SK-N-SH (cell line): ENCODE measurements at regions not wholly inside any gene's neighbourhood (a gene's known extent, or its start where the extent isn't known, plus 50 kb on each side); places are given as distances from the start of the nearest gene placed in this dataset.

ENCODE experiments used
- CTCF ChIA-PET: fragments of 300-600, 350-600 bp; formaldehyde crosslinking; extraction: SDS; loops from one replicate; lab custom pipeline; 2021; lab: Yijun Ruan, JAX
- POLR2A ChIA-PET: fragments of 350-600 bp; sonication (Branson Sonifier 250); formaldehyde crosslinking; extraction: SDS; loops from one replicate; lab custom pipeline; 2020; ENCODE audit warnings: antibody characterized with exemption, inconsistent platforms; lab: Yijun Ruan, JAX
- DNase-seq: peaks from one replicate; pipeline ENCODE4 v3.0.0; 2012
- H2AFZ ChIP-seq: fragments of 200-600 bp; sonication (generic); 2 replicates; pipeline ENCODE4 v1.8.1; 2016; ENCODE audit warnings: antibody characterized with exemption, mild to moderate bottlenecking, low read depth
- H3F3A ChIP-seq: fragments of 200-600 bp; sonication (generic); replicated peaks from 2 replicates; pipeline ENCODE3; 2016; ENCODE audit warnings: antibody characterized with exemption, mild to moderate bottlenecking; ENCODE audit not compliant: insufficient read depth
- H3K27ac ChIP-seq, 2 experiments: fragments of 200-500 bp in 1 of 2; fragments of 200-600 bp in 1 of 2; sonication (Bioruptor generic) in 1 of 2; sonication (generic), shearing (Covaris generic) in 1 of 2; 2 replicates each; pipeline versions ENCODE4 v1.5.1 to v1.6.1; 2014 to 2016; ENCODE audit warnings: low read depth in 2 of 2, inconsistent platforms in 1 of 2, low read length in 1 of 2, mild to moderate bottlenecking in 1 of 2, mixed read lengths in 1 of 2
- H3K27me3 ChIP-seq: fragments of 200-600 bp; sonication (generic), shearing (Covaris generic); 2 replicates; pipeline ENCODE4 v1.6.1; 2016; ENCODE audit warnings: mixed run types; ENCODE audit not compliant: insufficient read depth
- H3K36me3 ChIP-seq, 2 experiments: fragments of 200-500 bp in 1 of 2; fragments of 200-600 bp in 1 of 2; sonication (Bioruptor generic) in 1 of 2; sonication (generic) in 1 of 2; replicated peaks in 1 of 2; 2 replicates each; pipeline versions ENCODE3 to v1.5.1; 2014 to 2016; ENCODE audit warnings: low read length in 1 of 2, mild to moderate bottlenecking in 1 of 2; ENCODE audit not compliant: insufficient read depth in 2 of 2, control insufficient read depth in 1 of 2
- H3K4me1 ChIP-seq, 2 experiments: fragments of 200-500 bp in 1 of 2; fragments of 200-600 bp in 1 of 2; sonication (Bioruptor generic) in 1 of 2; sonication (generic), shearing (Covaris generic) in 1 of 2; 2 replicates each; pipeline versions ENCODE4 v1.5.1 to v1.6.1; 2014 to 2016; ENCODE audit warnings: low read depth in 1 of 2, low read length in 1 of 2, mixed run types in 1 of 2; ENCODE audit not compliant: insufficient read depth in 2 of 2, control insufficient read depth in 1 of 2
- H3K4me2 ChIP-seq: fragments of 200-600 bp; sonication (generic), shearing (Covaris generic); 2 replicates; pipeline ENCODE4 v1.6.1; 2017; ENCODE audit warnings: mixed run types
- H3K4me3 ChIP-seq, 2 experiments: fragments of 200-500 bp in 1 of 2; fragments of 200-600 bp in 1 of 2; sonication (Bioruptor generic) in 1 of 2; sonication (generic), shearing (Covaris generic) in 1 of 2; 2 replicates each; pipeline versions ENCODE4 v1.5.1 to v1.8.1; 2014 to 2016; ENCODE audit warnings: low read depth in 2 of 2, inconsistent platforms in 1 of 2, low read length in 1 of 2, mild to moderate bottlenecking in 1 of 2, mixed read lengths in 1 of 2, moderate library complexity in 1 of 2
- H3K79me2 ChIP-seq: fragments of 200-600 bp; sonication (generic); 2 replicates; pipeline ENCODE4 v1.8.1; 2017; ENCODE audit warnings: mild to moderate bottlenecking; ENCODE audit not compliant: insufficient read depth
- H3K9ac ChIP-seq: fragments of 200-600 bp; sonication (generic); 2 replicates; pipeline ENCODE4 v1.6.1; 2017; ENCODE audit warnings: mixed run types
- H3K9me2 ChIP-seq: fragments of 200-600 bp; sonication (generic); 2 replicates; pipeline ENCODE4 v1.6.1; 2017; ENCODE audit warnings: mixed run types
- H3K9me3 ChIP-seq: fragments of 200-600 bp; sonication (generic); 2 replicates; pipeline ENCODE4 v1.6.1; 2017; ENCODE audit warnings: mixed run types, mild to moderate bottlenecking, moderate library complexity
- H4K20me1 ChIP-seq: fragments of 200-600 bp; sonication (generic); 2 replicates; pipeline ENCODE4 v1.6.1; 2017; ENCODE audit warnings: mild to moderate bottlenecking, mixed run types; ENCODE audit not compliant: insufficient read depth
- FOXJ3 ChIP-seq: sonication (generic); formaldehyde crosslinking; IDR thresholded peaks from 2 replicates; pipeline ENCODE4 v1.5.1; 2020; ENCODE audit warnings: mild to moderate bottlenecking, missing genetic modification reagents
- FOXM1 ChIP-seq: IDR thresholded peaks from 2 replicates; pipeline ENCODE4 v1.4.0; 2012; ENCODE audit warnings: low read depth, mild to moderate bottlenecking
- GABPA ChIP-seq: IDR thresholded peaks from 2 replicates; pipeline ENCODE4 v1.4.0; 2012; ENCODE audit warnings: low read depth, mild to moderate bottlenecking
- JUND ChIP-seq: IDR thresholded peaks from 2 replicates; pipeline ENCODE4 v1.4.0; 2012
- MAX ChIP-seq: IDR thresholded peaks from 2 replicates; pipeline ENCODE4 v1.4.0; 2012; ENCODE audit warnings: low read depth
- RAD21 ChIP-seq: IDR thresholded peaks from 2 replicates; pipeline ENCODE4 v1.6.1; 2012; ENCODE audit warnings: mild to moderate bottlenecking, low read length
- RCOR1 ChIP-seq: fragments of 150-350 bp; IDR thresholded peaks from 2 replicates; pipeline ENCODE4 v1.6.1; 2017; ENCODE audit warnings: antibody characterized with exemption, low read length
- TAF1 ChIP-seq: IDR thresholded peaks from 2 replicates; pipeline ENCODE4 v1.6.1; 2012; ENCODE audit warnings: low read depth, mild to moderate bottlenecking, low read length, moderate library complexity, borderline replicate concordance
- USF1 ChIP-seq: IDR thresholded peaks from 2 replicates; pipeline ENCODE4 v1.4.0; 2012; ENCODE audit warnings: low read depth, borderline replicate concordance
- YY1 ChIP-seq: IDR thresholded peaks from 2 replicates; pipeline ENCODE4 v1.4.0; 2012; ENCODE audit warnings: low read depth, mild to moderate bottlenecking
- WGBS: methylation state at CpG from one replicate; pipeline ENCODE4 v1.1.6; 2017; ENCODE audit warnings: low lambda C conversion rate; 5-methylcytosine and 5-hydroxymethylcytosine counted together
- TF ChIP-seq, protein P1 (sequence below): fragments of 150-350 bp; IDR thresholded peaks from 2 replicates; pipeline ENCODE4 v1.6.1; 2016; ENCODE audit warnings: mild to moderate bottlenecking, low read depth, low read length
- TF ChIP-seq, protein P2 (sequence below): fragments of 200-600 bp; sonication (generic); IDR thresholded peaks from 2 replicates; pipeline ENCODE4 v1.6.1; 2017; ENCODE audit warnings: antibody characterized with exemption, mild to moderate bottlenecking, moderate library complexity

DNA sequence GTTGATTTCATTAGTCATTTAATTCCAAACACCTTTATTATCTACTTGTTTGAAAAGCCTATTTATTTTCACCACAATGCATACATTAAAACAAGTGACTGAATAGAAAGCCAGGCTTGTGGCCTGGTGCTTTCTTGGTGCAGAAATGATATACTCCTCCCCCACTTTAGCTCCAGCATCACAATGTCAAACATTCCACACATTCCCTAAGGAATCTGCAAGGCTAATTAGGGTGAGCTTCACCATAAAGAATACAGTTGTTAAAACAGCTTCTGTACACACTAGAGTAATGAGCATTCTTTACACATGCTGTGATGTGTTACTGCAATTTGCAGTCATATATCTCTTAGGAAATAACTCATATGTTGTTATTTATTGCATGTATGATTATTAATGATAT is 705.7 kb downstream of the CETN3 start (continued):
- TF ChIP-seq, protein P1, sequence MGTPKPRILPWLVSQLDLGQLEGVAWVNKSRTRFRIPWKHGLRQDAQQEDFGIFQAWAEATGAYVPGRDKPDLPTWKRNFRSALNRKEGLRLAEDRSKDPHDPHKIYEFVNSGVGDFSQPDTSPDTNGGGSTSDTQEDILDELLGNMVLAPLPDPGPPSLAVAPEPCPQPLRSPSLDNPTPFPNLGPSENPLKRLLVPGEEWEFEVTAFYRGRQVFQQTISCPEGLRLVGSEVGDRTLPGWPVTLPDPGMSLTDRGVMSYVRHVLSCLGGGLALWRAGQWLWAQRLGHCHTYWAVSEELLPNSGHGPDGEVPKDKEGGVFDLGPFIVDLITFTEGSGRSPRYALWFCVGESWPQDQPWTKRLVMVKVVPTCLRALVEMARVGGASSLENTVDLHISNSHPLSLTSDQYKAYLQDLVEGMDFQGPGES: no peak
- TF ChIP-seq TAF1: no peak
- TF ChIP-seq FOXJ3 (CRISPR knock-in tag): no peak
- TF ChIP-seq RAD21: no peak
- no peak for TF ChIP-seq MAX

DNA sequence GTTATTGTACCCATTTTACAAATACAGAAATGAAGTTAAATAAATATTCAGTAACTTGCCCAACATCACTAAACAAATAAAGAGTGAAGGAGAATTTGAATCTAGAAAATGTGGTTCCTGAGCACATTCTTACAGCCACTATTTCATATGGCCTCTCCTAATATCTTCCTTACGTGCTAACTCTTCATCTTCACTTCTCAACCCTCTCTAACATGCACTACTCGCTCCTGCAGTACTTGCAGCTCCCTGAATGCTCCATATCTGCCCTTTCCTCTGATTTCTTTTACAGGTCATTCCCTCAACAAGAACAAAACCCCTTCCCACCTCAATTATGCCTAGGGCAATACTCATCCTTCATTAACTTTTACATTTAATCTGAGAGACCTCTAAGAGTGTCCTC is 711.5 kb downstream of the CETN3 start:
- ChIA-PET POLR2A (no interaction called here), CTCF (interaction anchor here (0.5 to 1.0 kb wide), 2 partner anchors 32 to 192 kb away, joined by 3 read pairs; no protein-coding TSS in a partner anchor)
- Histone ChIP-seq H3K4me2 (no peak overlapping the region), H3K79me2 (no peaks in the 10 kb centered on the region), H3K27ac (no peak overlapping the region), H3K9ac (no peak overlapping the region), H3K4me3 (no peak overlapping the region), H2AFZ (no peak overlapping the region), H4K20me1 (no peaks in the 10 kb centered on the region), H3K36me3 (no peaks in the 10 kb centered on the region), H3K27me3 (no peaks in the 10 kb centered on the region), H3K9me2 (no peaks in the 10 kb centered on the region), H3K9me3 (no peaks in the 10 kb centered on the region), H3F3A (no peaks in the 10 kb centered on the region), H3K4me1 (no peaks in the 10 kb centered on the region; a peak in 1 of 4 replicates)
- WGBS: 35% methylated on average over 2 of the region's 2 CpGs
- DNase-seq: no peak
- TF ChIP-seq YY1: no peak
- TF ChIP-seq, protein P2, sequence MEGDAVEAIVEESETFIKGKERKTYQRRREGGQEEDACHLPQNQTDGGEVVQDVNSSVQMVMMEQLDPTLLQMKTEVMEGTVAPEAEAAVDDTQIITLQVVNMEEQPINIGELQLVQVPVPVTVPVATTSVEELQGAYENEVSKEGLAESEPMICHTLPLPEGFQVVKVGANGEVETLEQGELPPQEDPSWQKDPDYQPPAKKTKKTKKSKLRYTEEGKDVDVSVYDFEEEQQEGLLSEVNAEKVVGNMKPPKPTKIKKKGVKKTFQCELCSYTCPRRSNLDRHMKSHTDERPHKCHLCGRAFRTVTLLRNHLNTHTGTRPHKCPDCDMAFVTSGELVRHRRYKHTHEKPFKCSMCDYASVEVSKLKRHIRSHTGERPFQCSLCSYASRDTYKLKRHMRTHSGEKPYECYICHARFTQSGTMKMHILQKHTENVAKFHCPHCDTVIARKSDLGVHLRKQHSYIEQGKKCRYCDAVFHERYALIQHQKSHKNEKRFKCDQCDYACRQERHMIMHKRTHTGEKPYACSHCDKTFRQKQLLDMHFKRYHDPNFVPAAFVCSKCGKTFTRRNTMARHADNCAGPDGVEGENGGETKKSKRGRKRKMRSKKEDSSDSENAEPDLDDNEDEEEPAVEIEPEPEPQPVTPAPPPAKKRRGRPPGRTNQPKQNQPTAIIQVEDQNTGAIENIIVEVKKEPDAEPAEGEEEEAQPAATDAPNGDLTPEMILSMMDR: no peak
- TF ChIP-seq GABPA: no peak
- no peak for TF ChIP-seq TAF1
- no peak for TF ChIP-seq FOXM1

GRCh38 chr5:89697581-89697980 is 712.0 kb downstream of the CETN3 start:
- ChIA-PET CTCF (no interaction called here), POLR2A (no interaction called here)
- H3K79me2 ChIP-seq: no peaks in the 10 kb centered on the region
- no peaks in the 10 kb centered on the region for H3K27me3 ChIP-seq
- no peaks in the 10 kb centered on the region for H4K20me1 ChIP-seq
- TF ChIP-seq RAD21 (no peak), RCOR1 (no peak), JUND (no peak), USF1 (no peak)
- TF ChIP-seq, protein P1: no peak
- DNase-seq: no peak
- H3K9me2 ChIP-seq: no peaks in the 10 kb centered on the region
- no peak overlapping the region for H3K4me3 ChIP-seq
- no peak overlapping the region for H3K4me2 ChIP-seq
- no peaks in the 10 kb centered on the region; a peak in 1 of 4 replicates for H3K4me1 ChIP-seq
- no peaks in the 10 kb centered on the region for H3K36me3 ChIP-seq
- H3F3A ChIP-seq: no peaks in the 10 kb centered on the region
- no peak overlapping the region for H3K9ac ChIP-seq
- no peak overlapping the region for H2AFZ ChIP-seq
- H3K27ac ChIP-seq: no peak overlapping the region
- WGBS: 69% methylated on average over 1 of the region's 1 CpG
- H3K9me3 ChIP-seq: no peaks in the 10 kb centered on the region
